Panc1 (cell line): ENCODE measurements at regions not wholly inside any gene's neighbourhood (a gene's known extent, or its start where the extent isn't known, plus 50 kb on each side); places are given as distances from the start of the nearest gene placed in this dataset.

Source experiments
- CTCF ChIP-seq: fragments of 450-650 bp; IDR thresholded peaks from 2 replicates; pipeline ENCODE4 v1.5.1; 2017; ENCODE audit warnings: mild to moderate bottlenecking
- POLR2AphosphoS5 ChIP-seq: IDR thresholded peaks from 2 replicates; pipeline ENCODE4 v1.6.1; 2012; ENCODE audit warnings: mild to moderate bottlenecking, low read depth, low read length, moderate library complexity
- REST ChIP-seq, 2 experiments: IDR thresholded peaks; 2 replicates each; pipeline ENCODE4 v1.6.1; 2011 to 2012; ENCODE audit warnings: low read depth in 2 of 2, control low read depth in 1 of 2, low read length in 1 of 2, mild to moderate bottlenecking in 1 of 2, moderate library complexity in 1 of 2; ENCODE audit not compliant: insufficient read depth in 1 of 2
- SIN3A ChIP-seq: IDR thresholded peaks from 2 replicates; pipeline ENCODE4 v1.6.1; 2012; ENCODE audit warnings: low read depth, mild to moderate bottlenecking, low read length, moderate library complexity, borderline replicate concordance; ENCODE audit not compliant: insufficient read depth
- TCF7L2 ChIP-seq: IDR thresholded peaks from 2 replicates; pipeline ENCODE4 v1.6.1; 2011; ENCODE audit warnings: mild to moderate bottlenecking, low read depth, low read length, inconsistent platforms

- TF ChIP-seq CTCF = no peak
- no peak for TF ChIP-seq TCF7L2
- no peak for TF ChIP-seq SIN3A
- no peak for TF ChIP-seq REST (IDR thresholded peaks at IDR 0.05; ENCODE audit: insufficient read depth in 1 of 2, low read depth in 2 of 2, low read length in 1 of 2)
- no peak for TF ChIP-seq POLR2AphosphoS5
These were observed 130.2 kb downstream of the SLC38A6 start for GRCh38 chr14:61111209-61111665.
